GM12875 (cell line): ENCODE measurements at regions not wholly inside any gene's neighbourhood (a gene's known extent, or its start where the extent isn't known, plus 50 kb on each side); places are given as distances from the start of the nearest gene placed in this dataset.
"Not testable (repeated sequence)": the region's sequence is repeated elsewhere in the genome, so short reads cannot be mapped to it uniquely, and the experiment has no call there.

Experiments
- H3K4me3 ChIP-seq: one replicate; pipeline ENCODE4 v1.5.1; 2011; ENCODE audit warnings: low read depth, low read length, control low read depth
- CTCF ChIP-seq: IDR thresholded peaks from 2 replicates; pipeline ENCODE4 v1.5.1; 2011; ENCODE audit warnings: low read depth, mild to moderate bottlenecking, control low read depth, inconsistent platforms, low read length, moderate library complexity, borderline replicate concordance; ENCODE audit not compliant: insufficient read depth

GRCh38 chr17:77555121-77555591, 403.3 kb upstream of the TNRC6C start:
- TF ChIP-seq CTCF = no peak
- H3K4me3 ChIP-seq = no peak overlapping the region

- H3K4me3 ChIP-seq = no peak overlapping the region
- TF ChIP-seq CTCF = no peak
These were observed 402.7 kb upstream of the TNRC6C start for GRCh38 chr17:77555741-77556291.

- TF ChIP-seq CTCF = no peak
- H3K4me3 ChIP-seq = no peak overlapping the region
These were observed 402.0 kb upstream of the TNRC6C start for GRCh38 chr17:77556383-77557061.

GRCh38 chr17:77558846-77559626, 399.5 kb upstream of the TNRC6C start:
- no peak for TF ChIP-seq CTCF
- H3K4me3 ChIP-seq = no peak overlapping the region

GRCh38 chr17:77560381-77560780, 398.1 kb upstream of the TNRC6C start:
- no peak for TF ChIP-seq CTCF
- H3K4me3 ChIP-seq = no peak overlapping the region

- no peak for TF ChIP-seq CTCF
- no peak overlapping the region for H3K4me3 ChIP-seq
These were observed 397.7 kb upstream of the TNRC6C start for GRCh38 chr17:77560841-77561240.

GRCh38 chr17:77562361-77562760, 396.1 kb upstream of the TNRC6C start:
- H3K4me3 ChIP-seq = not testable (repeated sequence)
